ENCODE measurements at regions not wholly inside any gene's neighbourhood (a gene's known extent, or its start where the extent isn't known, plus 50 kb on each side); places are given as distances from the start of the nearest gene placed in this dataset.

DNA sequence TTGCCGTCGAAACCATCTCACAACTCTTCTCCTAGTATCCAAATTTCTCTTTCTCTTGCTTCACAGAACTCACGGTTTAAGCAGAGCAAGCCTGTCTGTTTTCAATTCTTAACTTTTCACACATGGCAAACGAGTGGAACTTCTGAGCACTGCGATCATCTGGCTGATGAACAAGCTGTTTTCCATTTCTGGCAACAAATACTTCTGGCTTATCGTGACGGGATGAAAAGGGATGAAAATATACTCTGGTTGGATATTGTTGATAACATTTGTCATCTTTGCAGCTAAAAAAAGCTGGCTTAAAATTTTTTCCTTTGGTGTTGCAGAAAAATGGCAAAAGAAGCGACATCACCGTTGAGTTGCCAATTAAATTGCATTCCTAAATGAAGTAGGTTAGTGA lies 515.2 kb upstream of the JARID2 start:
- TF ChIP-seq, protein P1, sequence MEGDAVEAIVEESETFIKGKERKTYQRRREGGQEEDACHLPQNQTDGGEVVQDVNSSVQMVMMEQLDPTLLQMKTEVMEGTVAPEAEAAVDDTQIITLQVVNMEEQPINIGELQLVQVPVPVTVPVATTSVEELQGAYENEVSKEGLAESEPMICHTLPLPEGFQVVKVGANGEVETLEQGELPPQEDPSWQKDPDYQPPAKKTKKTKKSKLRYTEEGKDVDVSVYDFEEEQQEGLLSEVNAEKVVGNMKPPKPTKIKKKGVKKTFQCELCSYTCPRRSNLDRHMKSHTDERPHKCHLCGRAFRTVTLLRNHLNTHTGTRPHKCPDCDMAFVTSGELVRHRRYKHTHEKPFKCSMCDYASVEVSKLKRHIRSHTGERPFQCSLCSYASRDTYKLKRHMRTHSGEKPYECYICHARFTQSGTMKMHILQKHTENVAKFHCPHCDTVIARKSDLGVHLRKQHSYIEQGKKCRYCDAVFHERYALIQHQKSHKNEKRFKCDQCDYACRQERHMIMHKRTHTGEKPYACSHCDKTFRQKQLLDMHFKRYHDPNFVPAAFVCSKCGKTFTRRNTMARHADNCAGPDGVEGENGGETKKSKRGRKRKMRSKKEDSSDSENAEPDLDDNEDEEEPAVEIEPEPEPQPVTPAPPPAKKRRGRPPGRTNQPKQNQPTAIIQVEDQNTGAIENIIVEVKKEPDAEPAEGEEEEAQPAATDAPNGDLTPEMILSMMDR (IDR thresholded peaks at IDR 0.05; ENCODE audit: extremely low read depth, insufficient read depth, missing control alignments): no peak
- in situ Hi-C loops (cut with MboI; ENCODE audit: low pct_unique_long_range_greater_than_20kb, low sequenced_read_pairs, unreplicated experiment): no loop called here
- no peak for DNase-seq (ENCODE audit: low spot score)

DNA sequence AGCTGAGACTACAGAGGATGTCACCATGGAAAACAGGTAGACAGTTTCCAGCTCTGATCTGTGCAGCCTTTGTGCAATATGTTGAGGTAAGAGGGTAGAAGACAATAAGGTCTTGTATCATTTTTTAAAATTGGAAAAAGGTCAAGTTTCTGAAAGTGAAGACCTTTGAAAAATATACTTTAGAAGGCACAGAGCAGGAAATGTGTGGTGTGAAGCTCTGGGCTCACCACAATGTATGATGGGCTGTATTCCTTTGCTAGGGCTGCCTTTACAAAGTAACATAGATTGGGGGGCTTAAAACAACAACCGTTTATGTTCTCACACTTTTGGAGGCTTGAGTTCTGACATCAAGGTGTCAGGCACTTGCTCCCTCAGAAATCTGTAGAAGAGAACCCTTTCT lies 514.3 kb upstream of the JARID2 start:
- in situ Hi-C loops (cut with MboI; ENCODE audit: low pct_unique_long_range_greater_than_20kb, low sequenced_read_pairs, unreplicated experiment): no loop called here
- DNase-seq (ENCODE audit: low spot score): no peak
- TF ChIP-seq, protein P1 (IDR thresholded peaks at IDR 0.05; ENCODE audit: extremely low read depth, insufficient read depth, missing control alignments): no peak

DNA sequence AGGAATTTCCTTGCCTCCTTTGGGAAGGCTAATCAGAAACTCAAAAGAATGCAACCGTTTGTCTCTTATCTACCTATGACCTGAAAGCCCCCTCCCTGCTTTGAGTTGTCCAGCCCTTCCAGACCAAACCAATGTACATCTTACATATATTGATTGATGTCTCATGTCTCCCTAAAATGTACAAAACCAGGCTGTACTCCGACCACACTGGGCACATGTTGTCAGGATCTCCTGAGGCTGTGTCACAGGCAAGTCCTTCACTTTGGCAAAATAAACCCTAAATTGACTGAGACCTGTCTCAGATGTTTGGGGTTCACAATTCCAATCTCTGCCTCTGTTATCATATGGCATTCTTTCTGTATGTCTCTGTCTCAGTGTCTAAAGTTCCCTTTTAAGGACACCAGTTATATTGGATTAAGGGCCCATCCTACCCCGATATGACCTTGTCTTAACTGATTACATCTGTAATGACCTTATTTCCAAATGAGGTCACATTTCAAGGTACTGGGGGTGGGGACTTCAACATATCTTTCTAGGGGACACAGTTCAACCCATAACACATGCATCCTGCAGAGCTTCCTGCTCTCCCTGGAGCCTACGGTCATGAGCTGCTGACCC lies 513.5 kb upstream of the JARID2 start:
- in situ Hi-C loops (cut with MboI; ENCODE audit: low pct_unique_long_range_greater_than_20kb, low sequenced_read_pairs, unreplicated experiment): no loop called here
- DNase-seq (ENCODE audit: low spot score): no peak
- TF ChIP-seq, protein P1 (IDR thresholded peaks at IDR 0.05; ENCODE audit: extremely low read depth, insufficient read depth, missing control alignments): no peak

DNA sequence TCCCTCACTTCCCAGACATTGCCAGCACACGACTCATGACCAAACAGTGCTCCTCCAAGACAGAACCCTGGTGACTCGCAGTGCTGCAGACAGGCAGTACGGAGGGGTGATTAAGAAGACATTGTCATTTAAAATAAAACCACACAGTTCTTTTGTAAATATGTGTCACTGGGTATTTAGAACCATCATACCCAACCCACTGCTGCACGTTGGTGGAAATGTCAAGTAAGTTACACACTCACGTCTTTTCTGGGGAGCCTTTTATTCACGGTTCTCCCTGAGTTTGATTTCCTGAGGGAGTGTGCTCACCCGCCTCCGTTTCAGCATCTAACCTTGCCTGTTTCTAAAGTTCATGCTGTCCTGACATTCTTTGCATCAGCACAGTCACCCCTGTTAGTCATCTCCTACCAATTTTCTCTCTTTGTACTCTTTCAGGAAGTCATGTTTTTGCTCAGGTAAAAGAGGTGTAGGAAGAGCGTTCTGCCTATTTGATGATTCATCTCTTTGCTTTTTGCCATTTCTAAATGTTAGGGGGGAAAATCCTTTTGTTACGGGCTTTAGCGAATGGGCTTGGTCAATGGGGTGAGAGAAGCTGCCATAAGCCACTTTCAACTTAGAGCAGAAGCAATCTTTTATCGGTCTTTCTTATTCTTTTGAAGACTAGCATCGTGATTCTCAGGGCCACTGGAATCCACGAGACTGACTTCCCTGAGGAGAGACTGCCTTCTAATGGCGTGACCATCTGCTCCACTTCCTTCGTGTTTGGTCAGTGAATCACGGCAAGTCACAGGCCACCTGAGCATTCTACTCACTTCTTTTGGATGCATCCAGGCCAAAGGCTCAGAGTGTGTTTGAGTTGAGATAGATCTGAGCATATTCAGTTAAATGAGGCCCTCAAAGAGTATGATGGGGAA lies 512.8 kb upstream of the JARID2 start:
- in situ Hi-C loops (cut with MboI; ENCODE audit: low pct_unique_long_range_greater_than_20kb, low sequenced_read_pairs, unreplicated experiment): no loop called here
- TF ChIP-seq, protein P1 (IDR thresholded peaks at IDR 0.05; ENCODE audit: extremely low read depth, insufficient read depth, missing control alignments): no peak
- no peak for DNase-seq (ENCODE audit: low spot score)

DNA sequence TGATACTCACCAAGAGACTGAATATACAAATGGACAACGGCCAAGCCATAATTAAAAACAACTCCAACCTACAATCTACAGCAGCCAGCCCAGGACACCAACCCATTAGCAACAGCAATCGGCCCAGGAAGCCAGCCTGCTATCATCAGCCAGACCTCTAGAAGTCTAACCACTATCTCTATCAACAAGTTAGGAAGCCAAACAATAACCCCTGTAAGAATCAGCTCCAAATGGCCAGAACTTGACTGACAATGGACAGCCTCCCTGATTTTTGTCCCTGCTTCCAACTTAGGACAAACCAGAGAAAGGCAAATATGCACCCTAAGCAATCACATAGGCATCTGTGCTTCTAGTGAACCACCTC lies 511.8 kb upstream of the JARID2 start:
- TF ChIP-seq, protein P1 (IDR thresholded peaks at IDR 0.05; ENCODE audit: extremely low read depth, insufficient read depth, missing control alignments): no peak
- DNase-seq (ENCODE audit: low spot score): no peak
- in situ Hi-C loops (cut with MboI; ENCODE audit: low pct_unique_long_range_greater_than_20kb, low sequenced_read_pairs, unreplicated experiment): no loop called here

DNA sequence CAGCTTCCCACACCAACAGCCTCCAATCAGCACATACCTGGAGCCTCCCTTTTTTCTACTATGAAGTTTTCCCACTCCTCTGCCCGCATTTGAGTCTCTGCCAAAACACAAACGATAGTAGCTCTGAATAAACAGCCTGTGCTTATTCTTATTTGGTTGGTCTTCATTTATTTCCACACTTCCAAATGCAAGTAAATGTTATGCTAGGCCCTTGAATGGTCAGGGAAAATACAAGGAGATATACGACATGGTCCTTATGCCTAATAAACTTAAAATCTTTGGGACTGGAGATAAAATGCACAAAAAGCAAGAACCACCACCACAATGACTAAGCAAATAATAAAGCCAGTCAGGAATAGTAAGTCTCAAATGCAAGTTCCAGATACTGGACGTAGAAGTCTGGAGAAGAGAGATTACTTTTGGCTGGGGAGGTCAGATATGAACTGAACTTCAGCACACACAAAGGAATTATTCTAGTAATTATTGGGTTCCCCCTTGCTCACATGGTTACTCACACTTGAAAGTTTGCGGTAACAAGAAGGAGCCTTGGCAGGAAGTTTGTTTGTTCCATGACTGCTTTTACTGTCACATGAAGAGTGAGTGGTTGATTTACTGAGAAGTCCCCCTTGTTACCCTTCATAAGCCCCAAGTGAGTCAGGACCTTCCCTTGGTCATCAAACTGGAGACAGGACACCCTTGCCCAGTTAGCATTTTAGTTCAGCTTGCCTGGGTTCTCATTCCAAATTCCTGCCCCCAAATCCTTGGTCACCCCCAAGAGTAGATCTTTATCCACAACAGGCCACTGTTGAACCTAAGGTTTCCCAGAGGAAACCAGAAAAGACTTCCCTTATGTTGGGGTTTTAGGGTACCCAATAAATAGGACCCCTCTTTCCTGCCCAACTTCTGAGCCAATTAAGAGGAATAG lies 511.2 kb upstream of the JARID2 start:
- in situ Hi-C loops (cut with MboI; ENCODE audit: low pct_unique_long_range_greater_than_20kb, low sequenced_read_pairs, unreplicated experiment): no loop called here
- TF ChIP-seq, protein P1 (IDR thresholded peaks at IDR 0.05; ENCODE audit: extremely low read depth, insufficient read depth, missing control alignments): no peak
- DNase-seq (ENCODE audit: low spot score): no peak

All from GM13977 (cell line).